Renal cortex interstitium (tissue), 11 donors: ENCODE measurements at regions not wholly inside any gene's neighbourhood (a gene's known extent, or its start where the extent isn't known, plus 50 kb on each side); places are given as distances from the start of the nearest gene placed in this dataset.
A peak's percentile ranks its signal among the peaks of the same experiment; 100 is the strongest.
"Not testable (repeated sequence)": the region's sequence is repeated elsewhere in the genome, so short reads cannot be mapped to it uniquely, and the experiment has no call there.

Experiments
- DNase-seq, 11 donors: peaks; one replicate each; pipeline ENCODE4 v3.0.0-alpha.2; 2013; ENCODE audit warnings: low read depth in 9 of 11, low spot score in 4 of 11; ENCODE audit errors: extremely low read depth in 1 of 11

DNA sequence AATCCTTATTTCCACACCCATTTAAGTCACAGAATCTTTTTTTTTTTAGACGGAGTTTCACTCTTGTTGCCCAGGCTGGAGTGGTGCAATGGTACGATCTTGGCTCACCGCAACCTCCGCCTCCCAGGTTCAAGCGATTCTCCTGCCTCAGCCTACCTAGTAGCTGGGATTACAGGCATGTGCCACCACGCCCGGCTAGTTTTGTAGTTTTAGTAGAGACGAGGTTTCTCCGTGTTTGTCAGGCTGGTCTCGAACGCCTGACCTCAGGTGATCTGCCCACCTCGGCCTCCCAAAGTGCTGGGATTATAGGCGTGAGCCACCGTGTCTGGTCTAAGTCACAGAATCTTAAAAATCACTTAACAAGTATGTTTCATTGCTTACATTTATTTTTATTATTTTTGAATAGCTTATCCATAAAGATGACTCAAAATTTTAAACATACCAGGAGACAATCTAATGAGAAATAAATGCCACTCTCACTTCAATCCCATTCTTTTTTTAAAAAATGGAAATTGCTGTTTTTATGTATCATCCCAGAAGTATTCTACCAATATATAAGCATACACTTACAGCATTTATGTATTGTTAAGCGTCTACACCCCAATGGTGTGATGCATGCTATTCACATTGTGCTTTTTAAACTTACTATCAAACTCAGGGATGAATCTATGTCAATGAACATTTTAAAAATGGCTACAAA is 338.5 kb downstream of the RFPL4B start:
- DNase-seq = not testable (repeated sequence)

DNA sequence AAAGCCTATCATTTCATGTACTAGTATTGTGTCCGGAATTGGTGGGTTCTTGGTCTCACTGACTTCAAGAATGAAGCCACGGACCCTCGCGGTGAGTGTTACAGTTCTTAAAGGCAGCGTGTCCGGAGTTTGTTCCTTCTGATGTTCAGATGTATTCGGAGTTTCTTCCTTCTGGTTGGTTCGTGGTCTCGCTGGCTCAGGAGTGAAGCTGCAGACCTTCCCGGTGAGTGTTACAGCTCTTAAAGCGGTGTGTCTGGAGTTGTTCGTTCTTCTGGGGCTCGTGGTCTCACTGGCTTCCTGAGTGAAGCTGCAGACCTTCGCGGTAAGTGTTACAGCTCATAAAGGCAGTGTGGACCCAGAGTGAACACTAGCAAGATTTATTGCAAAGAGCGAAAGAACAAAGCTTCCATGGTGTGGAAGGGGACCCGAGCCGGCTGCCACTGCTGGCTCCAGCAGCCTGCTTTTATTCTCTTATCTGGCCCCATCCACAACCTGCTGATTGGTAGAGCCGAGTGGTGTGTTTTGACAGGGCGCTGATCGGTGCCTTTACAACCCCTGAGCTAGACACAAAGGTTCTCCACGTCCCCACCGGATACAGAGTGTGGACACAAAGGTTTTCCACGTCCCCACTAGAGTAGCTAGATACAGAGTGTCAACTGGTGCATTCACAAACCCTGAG is 341.5 kb downstream of the RFPL4B start:
- DNase-seq = peak in 1 of 11 donors; percentile 12

DNA sequence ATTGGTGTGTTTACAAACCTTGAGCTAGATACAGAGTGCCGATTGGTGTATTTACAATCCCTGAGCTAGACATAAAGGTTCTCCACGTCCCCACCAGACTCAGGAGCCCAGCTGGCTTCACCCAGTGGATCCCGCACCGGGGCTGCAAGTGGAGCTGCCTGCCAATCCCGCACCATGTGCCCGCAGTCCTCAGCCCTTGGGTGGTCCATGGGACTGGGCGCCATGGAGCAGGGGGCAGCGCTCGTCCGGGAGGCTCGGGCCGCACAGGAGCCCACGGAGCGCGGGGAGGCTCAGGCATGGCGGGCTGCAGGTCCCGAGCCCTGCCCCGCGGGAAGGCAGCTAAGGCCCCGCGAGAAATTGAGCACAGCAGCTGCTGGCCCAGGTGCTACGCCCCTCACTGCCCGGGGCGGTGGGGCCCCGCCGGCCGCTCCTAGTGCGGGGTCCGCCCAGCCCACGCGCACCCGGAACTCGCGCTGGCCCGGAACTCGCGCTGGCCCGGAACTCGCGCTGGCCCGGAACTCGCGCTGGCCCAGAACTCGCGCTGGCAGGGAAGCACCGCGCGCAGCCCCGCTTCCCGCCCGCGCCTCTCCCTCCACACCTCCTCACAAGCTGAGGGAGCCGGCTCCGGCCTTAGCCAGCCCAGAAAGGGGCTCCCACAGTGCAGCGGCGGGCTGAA is 342.2 kb downstream of the RFPL4B start:
- not testable (repeated sequence) for DNase-seq

DNA sequence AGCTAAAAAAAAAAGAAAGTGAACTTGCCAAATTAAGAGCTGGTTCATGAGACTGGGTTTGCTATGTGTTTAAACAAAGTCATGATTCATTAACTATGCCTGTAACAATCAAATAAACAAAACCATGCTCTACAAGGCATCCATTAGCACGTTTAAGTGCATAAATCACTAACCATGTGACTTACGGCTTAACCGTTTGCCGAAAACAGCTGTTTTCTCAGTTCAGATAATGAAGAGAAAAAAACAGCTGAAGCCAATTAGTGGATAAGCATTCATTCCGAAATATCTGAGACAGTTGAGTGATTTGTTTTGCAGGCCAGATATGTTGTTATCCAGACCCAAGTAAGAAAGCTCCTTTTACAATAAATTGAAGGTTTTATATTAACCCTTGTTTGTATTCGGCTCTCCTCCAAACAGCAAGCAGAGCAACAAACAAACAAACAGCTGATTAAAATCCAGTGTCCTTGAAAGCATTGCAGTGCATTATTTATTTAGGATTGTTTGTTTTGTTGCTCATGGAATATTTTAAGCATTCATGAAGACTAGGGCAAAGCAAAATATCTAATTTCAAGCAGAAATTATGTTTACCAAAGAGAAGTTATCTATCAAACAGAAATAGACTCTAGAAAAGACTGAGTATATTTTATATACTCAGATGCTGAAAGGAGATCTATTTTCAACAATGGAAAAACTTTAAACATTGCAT is 343.5 kb downstream of the RFPL4B start:
- DNase-seq = peak in 10 of 11 donors; percentile 36 to 58 (median 44)

DNA sequence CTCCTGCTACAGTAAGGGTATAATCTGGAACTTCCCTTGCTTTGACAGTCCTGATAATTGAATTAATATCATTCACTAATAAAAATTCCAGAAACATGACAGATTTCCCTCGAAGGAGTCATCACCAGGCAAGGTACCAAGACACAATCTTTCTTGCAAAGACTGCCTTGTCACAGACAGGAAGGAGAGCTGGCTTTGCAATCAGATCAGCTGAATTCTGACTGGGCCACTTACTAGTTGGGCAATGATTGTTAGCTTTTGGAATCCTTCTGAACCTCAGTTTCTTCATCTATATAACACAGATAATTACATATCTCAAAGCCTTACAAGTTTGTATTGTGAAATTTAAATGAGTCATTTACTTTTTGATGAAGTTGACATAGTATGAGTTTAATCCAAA is 344.2 kb downstream of the RFPL4B start:
- DNase-seq = no peak

DNA sequence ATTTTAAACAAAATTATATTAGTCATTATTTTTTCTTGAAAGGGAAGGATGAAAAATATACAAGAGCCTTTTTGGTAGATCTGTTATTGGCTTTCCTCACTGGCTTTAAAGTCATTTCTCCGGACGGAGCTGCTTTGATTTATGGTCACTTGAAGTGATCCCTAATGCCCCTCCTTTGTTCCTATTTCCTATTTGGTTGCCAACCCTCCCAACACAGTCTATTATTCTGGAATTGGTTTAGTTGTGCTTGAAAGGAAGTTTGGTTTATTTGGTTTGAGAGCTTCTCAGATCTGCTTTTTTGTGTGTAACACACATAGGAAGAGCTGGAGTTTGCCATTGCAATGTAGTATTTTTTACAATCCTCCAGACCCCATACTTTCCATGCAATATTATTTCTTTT is 347.9 kb downstream of the RFPL4B start:
- DNase-seq = peak in 1 of 11 donors; percentile 21

DNA sequence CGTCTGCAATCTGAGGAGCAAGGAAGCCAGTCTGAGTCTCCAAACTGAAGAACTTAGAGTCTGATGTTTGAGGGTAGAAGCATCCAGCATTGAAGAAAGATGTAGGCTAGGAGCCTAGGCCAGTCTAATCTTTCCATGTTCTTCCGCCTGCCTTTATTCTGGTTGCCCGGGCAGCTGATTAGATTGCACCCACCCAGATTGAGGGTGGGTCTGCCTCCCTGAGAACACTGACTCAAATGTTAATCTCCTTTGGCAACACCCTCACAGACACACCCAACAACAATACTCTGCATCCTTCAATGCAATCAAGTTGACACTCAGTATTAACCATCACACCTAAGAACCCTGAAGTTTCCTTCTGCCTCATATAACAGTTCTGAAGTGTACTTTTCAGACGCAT is 350.1 kb downstream of the RFPL4B start:
- no peak for DNase-seq

DNA sequence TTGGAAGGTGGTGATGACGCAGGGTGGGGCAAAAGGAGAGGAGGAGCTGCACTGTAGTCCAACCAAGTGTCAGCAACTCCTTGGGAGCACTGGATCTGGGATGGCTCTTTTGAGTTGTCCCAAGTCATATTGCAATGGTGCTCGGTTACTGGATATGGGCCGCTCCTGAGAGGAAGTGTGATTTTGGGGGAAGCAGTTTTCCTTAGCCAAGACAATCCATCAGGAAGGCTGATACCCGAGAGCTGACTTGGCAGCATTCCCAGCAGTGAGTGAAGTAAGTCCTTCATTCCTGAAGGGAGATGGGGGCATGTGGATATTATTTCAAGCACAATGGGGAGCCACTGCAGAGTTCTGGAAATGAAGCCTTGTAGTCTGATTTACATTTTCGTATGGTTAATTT is 354.1 kb downstream of the RFPL4B start:
- DNase-seq = peak in 1 of 11 donors; percentile 11

DNA sequence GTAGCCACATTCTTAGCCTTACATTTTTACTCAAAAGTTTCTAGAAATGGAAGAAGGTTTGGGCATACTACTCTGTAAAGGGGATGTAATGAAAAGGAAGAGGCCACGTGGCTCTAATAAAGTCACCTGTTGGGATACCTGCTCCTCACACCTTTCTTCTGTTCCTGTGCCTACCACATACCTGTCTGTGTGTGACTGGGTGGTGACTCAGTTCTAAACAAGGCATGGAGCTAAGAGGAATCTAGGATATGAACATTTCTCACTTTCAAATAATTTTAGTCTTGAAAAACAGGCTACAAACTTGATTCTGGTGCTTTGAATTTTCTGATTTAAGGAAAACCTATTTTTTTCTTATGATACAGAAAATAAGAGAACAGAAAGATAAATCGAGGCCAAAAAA is 363.6 kb downstream of the RFPL4B start:
- DNase-seq = no peak

DNA sequence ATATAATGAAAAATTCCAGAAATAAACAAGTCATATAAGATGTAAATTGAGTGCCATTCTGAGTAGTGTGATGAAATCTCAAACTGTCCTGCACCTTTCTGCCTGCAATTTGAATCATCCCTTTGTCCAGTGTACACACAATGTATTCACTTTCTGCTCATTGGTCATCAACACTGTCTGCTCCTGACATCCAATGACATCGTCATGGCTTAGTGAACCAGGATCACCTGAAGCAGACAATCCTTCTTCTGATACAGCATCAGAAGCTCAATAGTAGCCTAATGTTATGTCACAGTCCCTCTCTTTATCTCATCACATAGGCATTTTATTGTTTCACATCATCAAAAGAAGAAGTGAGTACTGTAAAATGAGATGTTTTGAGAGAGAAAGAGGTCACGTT is 366.3 kb downstream of the RFPL4B start:
- no peak for DNase-seq

DNA sequence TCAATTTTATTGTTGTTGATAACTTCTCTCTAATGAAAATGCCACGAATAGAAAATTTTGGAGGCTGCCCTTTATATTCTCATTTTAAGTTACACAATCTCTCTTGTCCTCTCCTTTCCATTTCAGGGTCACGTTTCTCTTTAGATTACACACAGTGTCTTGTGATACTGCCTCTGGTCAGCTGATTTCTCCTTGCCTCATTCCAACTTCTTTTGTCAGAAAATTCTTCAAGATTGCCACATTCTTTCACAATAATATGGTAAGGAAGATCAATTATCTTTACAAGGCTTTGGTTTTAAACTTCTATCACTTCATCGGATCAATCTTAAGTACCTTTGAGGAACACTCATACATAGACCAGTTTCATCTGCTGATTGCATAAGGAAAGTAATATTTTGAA is 370.3 kb downstream of the RFPL4B start:
- no peak for DNase-seq

DNA sequence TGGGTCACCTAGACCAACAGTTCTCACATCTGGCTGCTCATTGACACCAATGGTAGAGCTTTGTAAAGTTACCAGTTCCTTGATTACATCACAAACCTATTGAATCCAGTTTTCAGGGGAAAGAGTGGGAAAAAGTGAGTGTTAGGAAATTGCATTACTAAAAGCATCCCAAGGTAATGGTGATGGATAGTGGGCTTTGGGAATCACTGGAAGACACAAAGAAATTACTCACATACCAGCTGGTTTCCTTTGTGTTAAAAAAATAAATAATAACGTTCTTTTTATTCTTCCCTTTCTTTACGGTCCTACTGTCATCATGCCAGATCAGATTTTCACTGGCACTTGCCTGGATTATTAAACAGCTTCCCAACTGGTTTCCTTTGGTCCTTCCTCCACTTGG is 370.7 kb downstream of the RFPL4B start:
- DNase-seq = no peak

DNA sequence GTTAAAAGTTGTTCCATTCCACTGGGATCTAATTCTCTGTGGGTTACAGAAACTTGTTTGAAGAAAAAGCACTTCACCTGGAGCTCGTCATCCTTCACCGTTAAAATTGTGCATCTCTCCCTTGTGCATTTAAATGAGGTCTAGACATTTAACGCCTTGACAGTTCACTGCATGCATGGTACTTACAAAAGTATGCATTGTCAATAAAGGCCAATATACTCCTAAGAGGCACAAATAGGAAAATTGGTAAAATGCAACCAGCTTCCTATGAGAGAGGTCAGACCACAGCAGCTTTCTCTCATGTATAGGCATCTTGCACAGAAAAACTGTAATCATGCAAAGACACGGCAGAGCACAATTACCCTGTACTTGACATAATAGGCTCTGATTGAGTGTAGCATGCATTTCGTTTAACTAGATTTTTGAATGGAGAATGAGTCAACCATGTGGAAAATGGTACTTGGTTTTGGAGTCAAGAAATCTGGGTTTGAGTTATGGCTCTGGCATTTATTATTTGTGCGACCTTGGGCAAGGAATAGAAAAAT is 378.5 kb downstream of the RFPL4B start:
- DNase-seq = no peak

DNA sequence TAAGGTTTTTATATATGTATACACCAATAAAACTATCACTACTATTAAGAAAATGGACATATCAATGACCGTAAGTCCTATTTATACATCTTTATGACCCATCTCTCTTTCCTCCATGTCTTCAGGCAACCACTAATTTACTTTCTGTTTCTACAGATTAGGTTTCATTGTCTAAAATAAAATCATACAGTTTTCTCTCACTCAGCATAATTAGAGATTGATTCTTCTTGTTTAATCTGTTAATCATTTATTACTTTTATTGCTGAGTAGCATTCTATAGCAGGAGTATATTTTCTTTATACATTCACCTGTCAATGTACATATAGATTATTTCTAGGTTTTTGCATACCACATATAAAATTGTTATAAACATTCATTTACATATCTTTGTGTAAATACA is 388.0 kb downstream of the RFPL4B start:
- no peak for DNase-seq

DNA sequence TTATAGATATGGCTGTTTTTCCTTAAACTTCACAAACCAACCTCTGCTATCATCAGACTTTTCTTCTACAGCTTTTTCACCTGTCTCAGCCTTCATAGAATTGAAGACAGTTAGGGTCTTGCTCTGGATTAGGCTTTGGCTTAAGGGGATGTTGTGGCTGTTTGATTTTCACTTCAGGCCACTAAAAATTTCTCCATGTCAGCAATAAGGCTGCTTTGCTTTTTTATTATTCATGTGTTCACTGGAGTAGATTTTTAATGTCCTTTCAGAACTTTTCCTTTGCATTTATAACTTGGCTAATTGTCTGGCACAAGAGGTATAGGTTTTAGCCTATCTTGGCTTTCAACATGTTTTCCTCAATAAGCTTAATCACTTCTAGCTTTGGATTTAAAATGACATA is 392.6 kb downstream of the RFPL4B start:
- no peak for DNase-seq

DNA sequence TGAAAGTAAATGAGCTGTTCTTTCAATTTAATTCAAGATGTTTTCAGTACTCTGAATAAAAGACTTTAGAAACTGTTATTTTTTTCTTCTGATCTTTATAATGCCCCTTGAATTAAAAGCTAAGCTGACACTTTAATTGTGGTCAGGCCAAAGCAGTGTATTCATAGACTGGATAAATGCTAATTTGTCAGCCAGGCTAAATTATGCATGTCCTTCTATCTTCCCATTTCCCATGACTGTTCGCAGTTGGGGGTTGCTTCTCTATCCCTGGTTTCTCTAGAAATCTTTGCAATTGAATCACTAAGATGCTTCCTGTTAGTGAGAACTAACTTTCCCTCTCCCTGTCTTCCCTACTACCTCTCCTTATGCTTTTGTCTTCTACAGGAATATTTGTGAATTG is 396.2 kb downstream of the RFPL4B start:
- no peak for DNase-seq

DNA sequence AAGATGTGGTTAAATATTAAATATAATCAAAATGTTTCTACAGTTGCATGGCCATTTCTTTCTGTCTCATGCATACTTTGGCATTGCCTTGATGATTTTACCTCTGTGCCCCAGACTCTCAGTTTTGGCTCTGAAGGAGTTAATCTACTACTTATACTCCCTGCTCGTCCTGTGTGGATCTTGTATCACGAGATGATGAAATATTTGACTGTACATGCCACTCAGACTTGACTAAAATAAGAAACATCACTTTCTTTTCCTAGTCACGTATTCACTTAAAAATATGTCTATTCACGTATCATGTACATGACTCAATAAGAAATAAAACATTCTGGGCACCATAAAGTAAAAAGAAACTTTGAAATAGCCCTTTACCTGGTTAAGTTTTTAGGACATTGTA is 397.7 kb downstream of the RFPL4B start:
- DNase-seq = no peak

DNA sequence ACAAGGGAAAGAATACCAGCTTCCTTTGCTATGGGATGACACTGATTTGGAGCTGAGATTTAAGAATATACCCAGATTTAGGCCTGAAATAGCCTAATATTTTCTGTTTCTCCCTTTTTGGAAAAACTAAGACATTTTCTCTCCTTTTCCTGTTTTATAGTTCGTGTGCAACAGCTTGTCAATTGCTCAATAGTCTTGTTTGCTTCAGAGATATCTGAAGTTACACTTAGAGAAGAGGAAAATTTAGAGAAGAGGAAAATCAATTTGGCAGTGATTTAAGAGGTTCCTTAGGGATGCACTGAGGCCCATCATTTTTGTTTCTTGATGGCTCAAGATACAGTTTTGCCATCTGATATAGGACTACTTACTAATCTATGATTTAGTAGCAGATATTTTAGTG is 398.6 kb downstream of the RFPL4B start:
- no peak for DNase-seq

DNA sequence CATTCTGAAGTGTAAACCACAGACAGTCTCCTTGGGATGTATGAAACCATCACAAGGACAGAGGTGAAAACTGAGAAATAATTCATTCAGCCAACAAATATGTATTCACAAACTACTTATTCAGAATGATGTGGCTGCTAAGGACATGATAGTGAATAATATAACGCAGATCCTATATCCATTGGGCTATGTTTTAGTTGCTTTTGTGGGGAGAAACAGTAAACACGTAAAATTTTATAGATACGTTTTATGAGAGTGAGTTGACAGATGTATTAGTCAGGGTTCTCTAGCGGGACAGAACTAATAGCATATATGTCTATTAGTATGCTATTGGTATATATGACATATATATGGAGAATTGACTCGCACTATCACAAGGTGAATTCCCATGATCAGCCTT is 402.5 kb downstream of the RFPL4B start:
- no peak for DNase-seq

DNA sequence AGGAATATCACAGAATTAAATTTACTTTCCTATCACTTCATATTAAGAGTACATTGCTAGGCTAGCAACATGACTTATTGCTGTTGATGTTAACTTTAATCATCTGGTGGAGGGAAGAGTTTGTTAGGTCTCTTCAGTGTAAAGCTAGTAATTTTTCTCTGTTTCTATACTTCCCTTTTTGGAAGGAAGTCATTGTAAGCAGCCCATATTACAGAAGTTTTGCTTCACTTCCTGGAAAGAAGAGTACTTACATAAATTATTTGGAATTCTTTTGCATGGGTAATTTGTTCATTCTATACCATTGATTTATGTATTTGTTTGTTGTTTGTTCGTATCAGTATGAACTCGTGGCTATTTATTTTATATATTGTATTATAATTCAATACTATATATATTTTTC is 405.2 kb downstream of the RFPL4B start:
- no peak for DNase-seq
